Mesothelial cell of epicardium (in vitro differentiated cells): ENCODE measurements at regions not wholly inside any gene's neighbourhood (a gene's known extent, or its start where the extent isn't known, plus 50 kb on each side); places are given as distances from the start of the nearest gene placed in this dataset.

Source experiments
- DNase-seq, 2 experiments: peaks; one replicate each; pipeline ENCODE4 v3.0.0; 2021; ENCODE audit warnings: low spot score in 2 of 2; ENCODE audit not compliant: unreplicated experiment in 2 of 2
- H3K27ac Mint-ChIP-seq: 2 replicates; pipeline ENCODE4 v1.8.0; 2021; ENCODE audit warnings: mixed read lengths
- H3K27me3 Mint-ChIP-seq: 2 replicates; pipeline ENCODE4 v1.8.0; 2021; ENCODE audit warnings: low read depth, mixed read lengths
- H3K36me3 Mint-ChIP-seq: 2 replicates; pipeline ENCODE4 v1.8.0; 2021; ENCODE audit warnings: mixed read lengths
- H3K4me1 Mint-ChIP-seq: 2 replicates; pipeline ENCODE4 v1.8.0; 2021; ENCODE audit warnings: mixed read lengths
- H3K4me3 Mint-ChIP-seq: 2 replicates; pipeline ENCODE4 v1.8.0; 2021; ENCODE audit warnings: mild to moderate bottlenecking, moderate library complexity, mixed read lengths
- H3K9me3 Mint-ChIP-seq: 2 replicates; pipeline ENCODE4 v1.8.0; 2021; ENCODE audit warnings: mixed read lengths
- CTCF ChIP-seq: fragments of 200-600 bp; sonication (generic); IDR thresholded peaks from one replicate; pipeline ENCODE4 v1.5.0; 2021; ENCODE audit warnings: antibody characterized with exemption; ENCODE audit not compliant: unreplicated experiment

GRCh38 chr9:22389271-22389670, 57.4 kb upstream of the DMRTA1 start:
- no peak overlapping the region for H3K4me3 Mint-ChIP-seq
- no peaks in the 10 kb centered on the region for H3K4me1 Mint-ChIP-seq
- no peak for DNase-seq
- no peak overlapping the region for H3K27ac Mint-ChIP-seq
- no peak for TF ChIP-seq CTCF
- H3K9me3 Mint-ChIP-seq: peaks cover 4% of the 10 kb centered on the region
- H3K36me3 Mint-ChIP-seq: no peaks in the 10 kb centered on the region
- no peaks in the 10 kb centered on the region for H3K27me3 Mint-ChIP-seq

GRCh38 chr9:22392523-22392922, 54.1 kb upstream of the DMRTA1 start:
- no peaks in the 10 kb centered on the region for H3K4me1 Mint-ChIP-seq
- no peak overlapping the region for H3K27ac Mint-ChIP-seq
- TF ChIP-seq CTCF: no peak
- no peaks in the 10 kb centered on the region for H3K36me3 Mint-ChIP-seq
- no peaks in the 10 kb centered on the region for H3K27me3 Mint-ChIP-seq
- peaks cover 18% of the 10 kb centered on the region for H3K9me3 Mint-ChIP-seq
- no peak overlapping the region for H3K4me3 Mint-ChIP-seq
- DNase-seq: no peak

GRCh38 chr9:22395687-22396141, 50.9 kb upstream of the DMRTA1 start:
- Mint-ChIP-seq H3K27me3 (no peaks in the 10 kb centered on the region), H3K9me3 (peaks cover 18% of the 10 kb centered on the region), H3K4me1 (no peaks in the 10 kb centered on the region), H3K4me3 (no peak overlapping the region), H3K36me3 (no peaks in the 10 kb centered on the region), H3K27ac (no peak overlapping the region)
- DNase-seq: no peak
- no peak for TF ChIP-seq CTCF
